NCI-H69 (cell line): ENCODE measurements at regions not wholly inside any gene's neighbourhood (a gene's known extent, or its start where the extent isn't known, plus 50 kb on each side); places are given as distances from the start of the nearest gene placed in this dataset.

ENCODE experiments used
- DNase-seq: peaks from one replicate; lab custom pipeline; 2025; lab: John Stamatoyannopoulos, UW

DNA sequence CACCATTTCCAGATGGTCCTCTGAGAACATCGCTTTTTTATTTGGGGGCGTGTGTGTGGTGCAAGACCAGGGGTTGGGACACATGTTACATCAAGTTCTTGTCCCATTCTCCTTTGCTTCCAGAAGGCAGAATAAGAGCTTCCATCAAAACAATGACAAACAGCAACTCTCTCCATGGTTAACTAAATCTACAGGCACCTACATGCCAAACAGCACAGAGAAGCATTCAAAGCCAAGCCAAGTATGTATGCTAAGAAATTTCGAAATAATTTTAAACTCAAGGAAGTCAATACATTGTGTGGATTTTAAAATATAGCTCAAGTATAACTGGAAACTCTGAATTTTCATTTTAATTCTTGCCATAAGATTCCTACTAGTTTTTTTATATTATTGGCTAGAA lies 105.6 kb downstream of the SEC61B start:
- no peak for DNase-seq

DNA sequence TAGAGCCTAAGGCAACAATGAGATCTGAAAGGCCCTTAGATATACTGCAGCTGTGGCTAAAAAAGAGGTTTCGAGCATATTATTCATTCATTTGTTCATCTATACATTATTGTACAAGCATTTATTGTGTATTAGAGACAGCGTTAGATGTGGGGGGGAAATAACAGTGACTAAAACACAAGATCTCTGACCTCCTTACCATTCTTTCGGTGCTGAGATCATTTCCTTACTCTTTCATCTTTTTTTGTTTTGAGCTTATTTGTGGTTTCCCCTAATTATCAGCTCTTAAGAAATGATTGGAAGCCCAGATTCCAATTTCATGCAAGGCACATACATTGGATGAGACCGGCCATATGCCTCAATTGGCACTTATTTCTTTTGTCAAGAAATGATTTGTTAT lies 113.2 kb downstream of the SEC61B start:
- DNase-seq = no peak

DNA sequence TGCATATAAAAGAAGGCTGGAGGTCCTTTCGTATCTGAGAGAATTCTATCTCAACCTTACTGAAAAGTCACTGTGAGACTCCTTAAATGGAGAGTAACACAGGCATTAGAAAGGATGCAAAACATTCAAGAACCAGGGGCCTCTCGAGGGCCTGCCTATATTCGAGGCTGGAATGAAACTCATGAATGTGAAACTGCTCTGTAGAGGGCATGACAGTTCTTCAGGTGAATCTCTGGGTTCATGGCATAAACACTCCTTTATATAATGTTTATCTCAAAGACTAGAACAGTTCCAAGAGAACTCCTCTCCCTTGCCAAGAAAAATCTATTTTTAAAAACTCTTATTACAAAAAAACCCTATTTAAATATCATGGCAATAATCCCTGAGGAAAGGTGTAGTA lies 113.9 kb downstream of the SEC61B start:
- DNase-seq = peak; percentile 13

DNA sequence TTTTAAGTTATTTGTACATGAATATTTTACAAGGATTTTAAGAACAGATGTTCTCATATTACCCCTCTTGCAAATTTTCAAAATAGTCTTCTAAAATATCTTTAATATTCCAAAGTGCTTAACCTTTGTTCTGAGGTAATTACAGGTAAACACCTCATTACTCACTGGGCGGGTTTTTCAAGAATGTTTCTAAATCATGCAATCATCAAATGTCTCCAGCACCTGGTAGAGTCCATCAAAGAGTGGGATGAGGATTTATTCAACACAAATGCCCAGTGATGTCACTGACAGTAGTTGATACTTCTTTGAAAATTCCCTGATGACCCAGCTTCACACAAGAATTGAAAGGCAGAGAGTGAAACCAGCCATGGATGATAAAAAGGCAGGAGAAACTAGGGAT lies 114.4 kb downstream of the SEC61B start:
- peak; percentile 56 for DNase-seq

DNA sequence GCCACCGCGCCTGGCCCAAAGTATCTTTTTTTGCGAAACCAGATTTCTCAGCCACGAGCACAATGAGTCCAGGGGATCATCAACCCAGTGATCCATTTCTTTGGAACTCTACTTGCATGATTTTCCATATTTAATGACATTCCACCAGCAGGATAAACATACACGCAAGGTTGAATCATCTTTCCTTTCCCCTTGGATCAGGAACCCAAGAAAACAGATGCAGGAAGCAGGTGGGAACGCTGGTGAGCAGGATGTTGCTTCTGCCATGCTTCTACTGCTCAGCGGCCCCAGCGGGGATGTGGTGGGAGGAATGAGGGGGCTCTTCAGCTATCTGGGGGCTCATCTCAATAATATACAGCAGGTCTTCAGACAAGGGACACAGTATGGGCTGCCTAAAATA lies 118.2 kb downstream of the SEC61B start:
- DNase-seq = no peak

- no peak for DNase-seq
These were observed 119.6 kb downstream of the SEC61B start for GRCh38 chr9:99341686-99342085.

GRCh38 chr9:99345451-99345850 lies 123.4 kb downstream of the SEC61B start:
- DNase-seq = no peak

DNA sequence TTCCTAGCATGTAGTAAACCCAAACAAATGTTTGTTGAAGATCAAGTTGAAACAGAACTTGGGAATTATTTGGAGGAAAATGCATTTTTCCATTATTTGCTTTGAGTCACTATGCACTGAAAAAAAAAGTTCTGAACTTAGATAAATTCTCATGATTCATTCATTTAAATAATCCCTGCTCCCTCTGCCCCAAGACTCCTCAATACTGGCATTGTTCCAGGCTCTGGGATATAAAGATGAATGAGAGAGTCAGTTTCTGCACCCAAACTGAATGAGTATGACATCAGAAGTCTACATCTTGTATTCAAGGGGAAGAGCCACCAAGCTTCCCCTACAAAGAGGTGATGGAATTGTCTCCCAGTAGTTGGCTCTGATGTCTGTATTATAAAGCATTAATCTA lies 123.9 kb downstream of the SEC61B start:
- DNase-seq = no peak

DNA sequence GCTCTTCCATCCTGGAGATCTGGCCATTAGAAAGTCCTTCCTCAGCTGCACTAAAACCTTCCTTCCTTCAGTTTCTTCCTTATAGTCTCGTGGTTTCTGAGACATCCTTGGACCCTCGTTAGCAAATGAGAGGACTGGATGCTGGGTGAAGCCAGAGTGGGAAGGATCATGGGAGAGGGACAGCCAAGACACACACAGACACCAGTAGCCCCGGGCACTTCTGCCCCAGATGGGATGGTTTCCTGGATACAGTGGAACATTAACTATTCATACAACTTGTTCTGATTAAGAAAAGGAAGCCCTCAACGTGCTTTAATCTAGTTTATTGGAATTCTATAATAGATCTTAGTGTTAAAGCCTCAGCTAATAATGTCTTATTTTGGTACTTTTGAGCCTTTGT lies 125.5 kb downstream of the SEC61B start:
- DNase-seq = no peak

GRCh38 chr9:99348289-99348688 lies 126.2 kb downstream of the SEC61B start:
- DNase-seq = no peak

GRCh38 chr9:99349870-99350269 lies 127.8 kb downstream of the SEC61B start:
- no peak for DNase-seq

DNA sequence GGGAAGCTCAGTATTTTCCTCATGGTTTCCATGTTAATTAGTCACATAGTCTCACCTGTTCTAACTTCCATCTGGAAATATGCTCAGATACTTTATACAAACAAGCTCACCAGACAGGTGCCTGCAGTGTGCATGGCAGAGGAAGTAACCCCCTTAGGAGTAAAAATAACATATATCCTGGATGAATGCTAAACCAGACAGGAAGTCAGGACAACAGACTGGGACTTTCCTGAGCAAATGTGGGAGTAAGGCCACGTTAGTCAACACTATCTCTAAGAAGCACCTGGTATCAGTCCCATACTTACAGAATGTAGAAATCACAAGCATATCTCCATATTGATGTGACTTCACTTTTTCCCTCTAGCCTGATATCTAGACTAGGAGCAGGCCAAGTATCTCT lies 128.4 kb downstream of the SEC61B start:
- no peak for DNase-seq

DNA sequence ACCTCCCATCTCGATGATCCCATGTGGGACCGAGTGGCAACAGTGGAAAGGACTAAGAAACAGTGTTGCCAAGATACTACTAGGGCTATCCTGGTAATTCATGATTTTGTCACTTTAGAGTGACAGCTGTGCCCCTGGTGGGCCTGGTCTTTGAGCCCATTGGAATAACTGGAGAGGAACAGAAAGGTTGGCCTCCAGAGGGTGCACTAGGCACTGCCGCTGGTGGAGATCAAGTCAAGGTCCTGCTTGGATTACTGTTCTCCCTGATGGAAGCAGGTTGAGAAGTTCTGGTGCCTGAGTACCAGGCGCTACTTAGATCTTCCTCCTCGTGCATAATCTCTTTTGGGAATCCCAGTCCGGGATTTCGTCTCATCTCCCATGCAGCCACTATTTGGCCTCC lies 129.6 kb downstream of the SEC61B start:
- peak; percentile 20 for DNase-seq

DNA sequence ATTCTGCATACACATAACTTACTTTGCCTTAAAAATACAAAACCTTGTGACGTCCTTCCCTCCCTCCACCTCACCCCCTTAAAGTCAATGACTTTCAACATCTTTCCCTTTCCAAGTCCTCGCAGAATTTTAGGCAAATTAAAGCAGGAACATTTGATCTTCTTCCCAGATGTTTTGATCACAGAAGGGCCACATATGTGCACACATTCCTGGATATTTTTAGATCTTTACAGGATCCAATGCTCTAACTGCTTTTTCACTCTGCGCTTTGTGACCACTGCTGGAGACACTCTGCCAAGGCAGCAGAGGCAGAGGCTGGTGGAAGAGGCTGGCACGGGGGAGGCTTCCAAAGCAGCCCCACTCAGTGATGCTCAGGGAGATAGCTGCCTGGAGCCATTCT lies 130.7 kb downstream of the SEC61B start:
- DNase-seq = no peak

GRCh38 chr9:99353408-99353807 lies 131.3 kb downstream of the SEC61B start:
- DNase-seq = no peak

- DNase-seq = no peak
These were observed 132.0 kb downstream of the SEC61B start for GRCh38 chr9:99354104-99354503.

- no peak for DNase-seq
These were observed 134.5 kb downstream of the SEC61B start for GRCh38 chr9:99356512-99356971.

GRCh38 chr9:99357575-99357974 lies 135.5 kb downstream of the SEC61B start:
- no peak for DNase-seq

DNA sequence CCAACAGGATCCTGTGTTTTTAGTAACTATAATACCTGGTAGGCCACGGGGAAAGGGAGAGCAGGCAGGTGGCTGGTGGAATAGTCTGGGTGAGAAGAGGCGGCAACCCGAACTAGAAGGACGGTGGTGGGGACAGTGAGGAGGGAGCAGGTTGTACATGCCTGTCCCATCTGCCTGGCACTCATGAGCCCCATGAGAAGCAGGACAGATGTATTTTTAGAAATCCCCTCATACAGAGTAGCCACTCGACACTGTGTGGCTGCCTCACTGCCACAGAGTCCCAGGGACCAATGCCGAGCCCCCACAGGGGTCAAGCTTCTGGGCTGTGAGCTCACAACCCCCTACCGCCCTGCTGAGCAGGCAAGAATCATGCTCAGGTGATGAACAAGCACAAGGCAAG lies 136.6 kb downstream of the SEC61B start:
- no peak for DNase-seq

DNA sequence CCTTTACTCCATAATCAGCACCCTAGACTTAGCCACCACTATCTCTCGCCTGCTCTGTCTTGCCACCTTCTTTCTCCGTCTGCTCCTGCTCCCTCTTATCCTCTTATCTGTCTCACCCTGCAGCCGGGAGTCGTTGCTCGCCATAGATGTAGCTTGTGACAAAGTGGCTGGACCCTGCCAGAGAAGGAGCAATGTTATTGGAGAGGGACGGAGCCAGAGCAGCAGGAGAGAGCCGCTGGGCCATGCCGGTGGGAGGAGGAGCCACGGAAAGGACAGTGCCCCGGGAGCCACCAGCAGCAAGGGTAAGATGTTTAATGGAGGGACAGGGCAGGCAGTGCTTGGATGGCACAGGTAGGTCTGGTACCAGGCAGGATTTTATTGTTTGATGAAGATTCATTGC lies 137.3 kb downstream of the SEC61B start:
- DNase-seq = no peak

GRCh38 chr9:99360026-99360425 lies 137.9 kb downstream of the SEC61B start:
- DNase-seq = peak; percentile 52

GRCh38 chr9:99361817-99362216 lies 139.7 kb downstream of the SEC61B start:
- no peak for DNase-seq

DNA sequence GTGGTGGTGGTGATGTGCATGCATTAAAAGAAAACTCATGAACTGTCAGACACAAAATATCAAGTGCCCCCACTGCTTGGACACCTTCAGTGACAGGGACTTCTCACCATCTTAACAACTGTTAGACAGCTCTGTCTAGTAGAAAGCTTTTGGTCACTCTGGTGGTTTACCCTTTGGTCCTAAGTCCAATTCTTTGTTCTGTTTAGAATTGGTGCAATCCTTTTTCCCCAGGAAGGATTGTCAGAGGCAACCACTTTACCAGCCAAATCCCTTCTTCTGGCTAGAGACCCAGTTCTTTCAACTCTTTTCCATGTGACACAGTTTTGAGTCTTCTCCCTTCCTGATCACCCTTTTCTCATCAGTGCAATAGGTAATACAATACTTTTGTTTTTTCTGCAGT lies 140.2 kb downstream of the SEC61B start:
- no peak for DNase-seq

DNA sequence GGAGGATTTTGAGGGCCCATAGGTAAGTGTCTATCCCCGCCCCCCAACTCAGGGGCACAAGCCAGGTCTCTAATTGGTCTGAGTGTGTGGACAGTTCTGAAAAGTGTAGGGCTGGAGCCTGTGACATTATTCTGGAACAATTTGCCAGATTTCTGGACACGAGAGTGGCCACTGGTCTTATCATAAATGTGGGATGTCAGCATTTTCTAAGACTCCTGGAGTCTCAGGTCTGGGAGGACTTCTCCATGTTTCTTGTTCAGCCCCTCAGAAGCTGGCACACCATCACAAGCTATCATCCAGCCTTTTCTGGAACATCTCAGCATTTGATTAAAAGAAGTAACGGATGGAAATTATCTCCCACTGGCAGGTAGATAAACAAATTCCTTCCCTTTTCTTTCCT lies 141.4 kb downstream of the SEC61B start:
- DNase-seq = no peak
